Astrocyte of the cerebellum (primary cell): ENCODE measurements at regions not wholly inside any gene's neighbourhood (a gene's known extent, or its start where the extent isn't known, plus 50 kb on each side); places are given as distances from the start of the nearest gene placed in this dataset.

Experiments
- DNase-seq: peaks from one replicate; pipeline ENCODE4 v3.0.0-alpha.2; 2011; ENCODE audit warnings: low read depth
- H3K4me3 ChIP-seq: 2 replicates; pipeline ENCODE4 v1.5.1; 2011; ENCODE audit warnings: mild to moderate bottlenecking, low read depth, low read length, moderate library complexity
- in situ Hi-C: cut with HindIII; loops from 2 replicates; pipeline ENCODE4 v1.10.0; 2017; ENCODE audit warnings: low sequenced_read_pairs
- TF ChIP-seq, protein P1 (sequence below): IDR thresholded peaks from 2 replicates; pipeline ENCODE4 v1.5.1; 2012; ENCODE audit warnings: low read length, low read depth, moderate library complexity, mild to moderate bottlenecking; ENCODE audit errors: missing control alignments

DNA sequence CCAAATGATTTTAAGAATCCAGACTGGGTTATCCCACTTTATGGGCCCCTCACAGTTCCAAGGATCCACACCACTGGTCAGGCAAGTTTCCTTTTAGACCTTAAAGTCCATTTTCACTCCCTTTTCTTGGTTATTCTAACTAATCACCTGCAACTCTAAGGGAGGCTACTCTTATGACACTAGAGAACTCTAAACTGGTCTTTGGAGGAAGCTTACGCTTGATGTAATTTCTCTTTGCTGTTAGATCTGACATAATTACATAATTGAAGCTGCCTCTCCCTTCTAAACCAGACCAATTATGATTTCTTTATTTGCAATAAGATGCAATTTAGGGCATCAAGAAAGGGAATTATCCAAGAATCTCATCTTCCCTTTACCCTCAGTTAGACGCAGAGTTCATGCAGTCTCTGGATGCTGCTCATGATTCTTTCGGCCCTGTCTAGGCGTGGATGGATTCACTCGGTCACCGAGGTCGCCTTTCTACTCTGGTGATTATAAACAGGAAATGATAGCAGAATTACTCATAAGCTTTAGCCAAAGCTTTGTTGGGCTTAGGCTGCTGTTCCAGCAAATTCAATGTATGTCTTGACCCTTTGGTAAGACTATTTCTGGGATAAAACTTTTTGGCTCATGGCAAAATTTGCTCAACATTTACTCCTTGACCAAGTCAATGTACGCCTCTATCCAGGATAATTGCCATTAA lies 130.9 kb upstream of the PRNP start:
- TF ChIP-seq, protein P1, sequence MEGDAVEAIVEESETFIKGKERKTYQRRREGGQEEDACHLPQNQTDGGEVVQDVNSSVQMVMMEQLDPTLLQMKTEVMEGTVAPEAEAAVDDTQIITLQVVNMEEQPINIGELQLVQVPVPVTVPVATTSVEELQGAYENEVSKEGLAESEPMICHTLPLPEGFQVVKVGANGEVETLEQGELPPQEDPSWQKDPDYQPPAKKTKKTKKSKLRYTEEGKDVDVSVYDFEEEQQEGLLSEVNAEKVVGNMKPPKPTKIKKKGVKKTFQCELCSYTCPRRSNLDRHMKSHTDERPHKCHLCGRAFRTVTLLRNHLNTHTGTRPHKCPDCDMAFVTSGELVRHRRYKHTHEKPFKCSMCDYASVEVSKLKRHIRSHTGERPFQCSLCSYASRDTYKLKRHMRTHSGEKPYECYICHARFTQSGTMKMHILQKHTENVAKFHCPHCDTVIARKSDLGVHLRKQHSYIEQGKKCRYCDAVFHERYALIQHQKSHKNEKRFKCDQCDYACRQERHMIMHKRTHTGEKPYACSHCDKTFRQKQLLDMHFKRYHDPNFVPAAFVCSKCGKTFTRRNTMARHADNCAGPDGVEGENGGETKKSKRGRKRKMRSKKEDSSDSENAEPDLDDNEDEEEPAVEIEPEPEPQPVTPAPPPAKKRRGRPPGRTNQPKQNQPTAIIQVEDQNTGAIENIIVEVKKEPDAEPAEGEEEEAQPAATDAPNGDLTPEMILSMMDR = no peak
- DNase-seq = no peak

DNA sequence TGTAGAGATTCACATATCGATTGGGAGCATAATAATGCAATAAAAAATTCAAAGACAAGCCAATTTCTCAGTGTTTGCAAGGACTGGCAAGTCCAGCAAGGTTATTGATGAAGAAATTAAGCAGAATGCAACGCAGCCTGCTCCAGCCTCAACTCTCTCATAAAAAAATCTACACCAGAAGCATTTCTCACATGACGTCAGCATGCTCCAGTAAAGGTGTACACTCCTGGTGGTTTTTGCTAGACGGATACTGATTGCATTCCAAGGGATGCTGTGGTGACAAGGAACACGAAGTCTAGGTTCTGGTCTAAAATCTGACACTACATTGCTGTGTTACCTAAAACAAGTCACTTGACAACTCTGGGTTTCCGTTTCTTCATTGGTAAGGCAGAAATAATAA lies 131.9 kb upstream of the PRNP start:
- in situ Hi-C loops = no loop called here
- DNase-seq = no peak
- no peak overlapping the region for H3K4me3 ChIP-seq
- TF ChIP-seq, protein P1 = no peak

More for the DNA sequence above, 130.9 kb upstream of the PRNP start:
- in situ Hi-C loops = no loop called here
- H3K4me3 ChIP-seq = no peak overlapping the region

DNA sequence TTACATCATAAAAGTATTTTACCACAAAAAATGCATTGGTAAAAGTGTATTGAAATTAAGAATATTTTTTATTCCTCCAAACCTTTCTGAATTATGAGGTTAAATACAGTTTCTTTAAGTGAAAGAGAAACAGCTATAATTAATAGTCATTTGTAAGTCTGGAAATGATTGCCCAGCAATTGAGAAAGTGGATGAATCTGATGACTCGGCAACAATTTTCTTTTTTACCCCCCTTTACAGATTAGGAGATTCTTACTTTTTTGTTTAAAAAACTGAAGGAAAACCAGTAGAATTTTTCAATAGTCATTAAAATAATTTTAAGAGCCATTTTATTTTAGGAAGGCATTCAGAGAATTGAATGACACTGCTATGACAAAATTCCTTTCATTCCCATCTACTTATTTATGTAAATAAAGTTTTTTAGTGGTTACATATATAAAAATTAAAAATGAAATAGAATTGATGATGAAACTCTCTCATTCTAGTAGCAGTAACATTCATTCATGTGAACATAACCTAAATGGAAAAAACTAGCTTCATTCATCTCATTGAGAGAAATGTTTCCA lies 134.1 kb upstream of the PRNP start:
- DNase-seq = no peak
- in situ Hi-C loops = no loop called here
- TF ChIP-seq, protein P1 = no peak
- H3K4me3 ChIP-seq = no peak overlapping the region

DNA sequence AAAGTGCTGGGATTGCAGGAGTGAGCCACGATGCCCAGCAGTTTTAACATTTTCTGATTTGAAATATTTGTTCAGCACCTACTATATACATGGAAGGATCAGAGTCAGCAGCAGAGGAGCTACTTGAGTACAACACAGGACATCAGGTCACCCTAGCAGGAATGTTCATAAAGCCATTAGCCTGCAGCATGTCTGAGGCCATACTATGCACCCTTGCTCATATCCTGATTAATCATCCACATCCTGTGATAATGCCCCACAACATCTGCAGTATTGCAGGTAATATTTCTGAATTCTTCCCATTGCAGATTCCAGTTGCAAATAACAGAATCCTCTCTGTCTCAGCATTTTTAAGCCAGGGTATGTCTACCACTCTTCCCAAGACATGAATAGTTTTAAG lies 135.5 kb upstream of the PRNP start:
- TF ChIP-seq, protein P1 = no peak
- H3K4me3 ChIP-seq = no peak overlapping the region
- in situ Hi-C loops = no loop called here
- no peak for DNase-seq

DNA sequence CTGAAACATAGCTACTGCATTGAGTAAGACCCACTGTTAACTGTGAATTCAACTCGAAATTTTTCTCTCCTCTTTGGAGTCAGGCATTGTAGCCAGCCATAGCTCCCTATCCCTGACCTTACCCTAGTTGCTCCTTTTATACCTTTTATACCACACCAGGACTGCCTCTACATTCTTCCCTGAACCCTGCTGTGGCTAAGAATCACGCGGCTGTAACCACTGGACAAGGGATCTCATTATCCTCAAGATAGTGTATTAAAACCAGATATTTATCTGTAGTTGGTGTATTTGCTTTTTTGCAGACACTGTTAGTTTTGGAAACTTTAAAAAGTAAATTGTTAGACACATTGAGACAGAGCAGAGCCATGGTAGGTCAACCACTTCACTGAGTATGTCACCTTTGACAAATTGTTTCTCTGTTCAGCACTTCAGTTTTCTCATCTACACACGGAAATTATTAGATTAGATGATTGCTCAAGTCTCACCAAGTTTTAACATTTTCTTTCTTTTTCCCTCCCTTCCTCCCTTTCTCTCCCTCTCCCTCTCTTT lies 136.5 kb upstream of the PRNP start:
- in situ Hi-C loops = no loop called here
- DNase-seq = no peak
- TF ChIP-seq, protein P1 = no peak
- H3K4me3 ChIP-seq = no peak overlapping the region

DNA sequence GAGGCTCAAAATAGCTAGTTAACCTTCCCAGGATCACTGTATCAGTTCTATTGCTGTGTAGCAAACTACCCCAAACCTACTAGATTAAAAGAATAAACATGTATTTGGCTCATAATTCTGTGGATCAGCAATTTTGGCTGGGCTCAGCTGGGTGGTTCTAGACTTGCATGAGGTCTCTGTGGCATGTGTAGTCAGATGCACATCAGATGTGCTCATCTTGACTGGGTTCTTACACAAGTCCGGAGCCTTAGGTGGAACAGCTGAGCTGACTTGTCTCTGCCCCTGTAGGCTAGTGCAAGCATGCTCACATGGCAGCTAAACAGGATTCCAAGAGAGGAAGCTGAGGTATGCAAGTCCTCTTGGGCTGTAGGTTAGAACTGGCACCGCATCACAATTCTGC lies 137.7 kb upstream of the PRNP start:
- no peak for DNase-seq
- in situ Hi-C loops = no loop called here
- TF ChIP-seq, protein P1 = no peak
- H3K4me3 ChIP-seq = no peak overlapping the region
